HEK293T (cell line): ENCODE measurements at regions not wholly inside any gene's neighbourhood (a gene's known extent, or its start where the extent isn't known, plus 50 kb on each side); places are given as distances from the start of the nearest gene placed in this dataset.

Experiments used
- FOXK2 ChIP-seq: fragments of 450-650 bp; IDR thresholded peaks from 2 replicates; pipeline ENCODE4 v1.6.1; 2016; ENCODE audit warnings: mild to moderate bottlenecking
- SP1 ChIP-seq: fragments of 450-650 bp; IDR thresholded peaks from 2 replicates; pipeline ENCODE4 v1.6.1; 2017

- no peak for TF ChIP-seq SP1
- TF ChIP-seq FOXK2, result no peak
Measured at GRCh38 chrX:40227125-40227524, 129.4 kb upstream of the BCOR start.
